HUES48 (cell line): ENCODE measurements at regions not wholly inside any gene's neighbourhood (a gene's known extent, or its start where the extent isn't known, plus 50 kb on each side); places are given as distances from the start of the nearest gene placed in this dataset.

Experiments used
- H3K27ac ChIP-seq: one replicate; pipeline ENCODE4 v1.7.0; 2013; ENCODE audit warnings: low read depth, low read length, inconsistent platforms
- H3K27me3 ChIP-seq: 2 replicates; pipeline ENCODE4 v1.6.1; 2013; ENCODE audit warnings: mild to moderate bottlenecking, low read length; ENCODE audit not compliant: control insufficient read depth, insufficient read depth
- H3K36me3 ChIP-seq: 2 replicates; pipeline ENCODE4 v1.6.1; 2013; ENCODE audit warnings: low read length; ENCODE audit not compliant: control insufficient read depth, insufficient read depth
- H3K4me1 ChIP-seq: 2 replicates; pipeline ENCODE4 v1.6.1; 2013; ENCODE audit warnings: mild to moderate bottlenecking, low read length; ENCODE audit not compliant: control insufficient read depth, insufficient read depth
- H3K4me3 ChIP-seq: 2 replicates; pipeline ENCODE4 v1.5.1; 2013; ENCODE audit warnings: mild to moderate bottlenecking, low read depth, low read length
- H3K9ac ChIP-seq: 2 replicates; pipeline ENCODE4 v1.6.1; 2013; ENCODE audit warnings: mild to moderate bottlenecking, low read depth, low read length, moderate library complexity
- H3K9me3 ChIP-seq: 2 replicates; pipeline ENCODE4 v1.6.1; 2013; ENCODE audit warnings: low read length; ENCODE audit not compliant: control insufficient read depth, insufficient read depth

DNA sequence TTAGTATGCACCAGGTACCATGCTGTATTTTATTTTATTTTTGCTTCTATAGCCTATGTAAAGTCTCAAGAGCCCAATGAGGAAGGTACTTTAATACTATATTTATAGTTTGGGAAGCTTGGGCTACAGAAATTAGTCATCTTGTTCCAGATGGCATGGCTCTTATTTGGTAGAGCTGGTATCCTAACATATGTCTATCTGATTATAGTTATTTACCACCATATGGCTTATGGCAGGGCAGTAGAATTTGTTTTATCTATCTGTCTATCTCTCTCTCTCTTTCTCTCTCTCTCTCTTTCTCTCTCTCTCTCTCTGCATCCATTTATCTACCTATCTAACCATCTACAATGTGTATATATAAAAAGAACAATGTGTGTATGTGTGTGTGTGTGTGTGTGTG lies 1293.7 kb upstream of the SLC39A10 start:
- H3K9me3 ChIP-seq, result no peaks in the 10 kb centered on the region; the same call in 1 of the 2 replicates
- H3K27me3 ChIP-seq, result no peaks in the 10 kb centered on the region
- no peak overlapping the region for H3K9ac ChIP-seq
- no peak overlapping the region for H3K27ac ChIP-seq
- H3K4me1 ChIP-seq, result no peaks in the 10 kb centered on the region
- no peaks in the 10 kb centered on the region for H3K36me3 ChIP-seq
- H3K4me3 ChIP-seq, result no peak overlapping the region

DNA sequence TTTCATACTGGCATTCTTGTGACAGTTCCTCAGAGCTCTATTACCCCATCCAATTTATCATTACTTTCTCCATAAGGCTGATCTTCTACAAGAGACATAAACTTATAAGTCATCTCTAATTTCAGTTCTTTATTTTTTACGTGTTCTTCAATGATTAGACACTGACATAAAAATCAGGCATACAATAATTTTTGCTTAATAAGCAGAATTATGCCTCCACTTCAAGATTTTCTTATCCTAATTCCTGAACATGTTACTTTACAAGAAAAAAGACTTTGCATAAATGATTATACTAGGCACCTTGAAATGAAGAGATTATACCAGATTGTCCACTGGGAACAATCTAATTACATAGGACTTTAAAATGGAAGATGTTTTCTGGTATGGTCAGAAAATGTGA lies 1304.5 kb upstream of the SLC39A10 start:
- H3K4me1 ChIP-seq, result no peaks in the 10 kb centered on the region
- no peaks in the 10 kb centered on the region for H3K9me3 ChIP-seq
- H3K9ac ChIP-seq, result no peak overlapping the region
- no peak overlapping the region for H3K4me3 ChIP-seq
- no peaks in the 10 kb centered on the region for H3K27me3 ChIP-seq
- no peaks in the 10 kb centered on the region for H3K36me3 ChIP-seq
- H3K27ac ChIP-seq, result no peak overlapping the region

DNA sequence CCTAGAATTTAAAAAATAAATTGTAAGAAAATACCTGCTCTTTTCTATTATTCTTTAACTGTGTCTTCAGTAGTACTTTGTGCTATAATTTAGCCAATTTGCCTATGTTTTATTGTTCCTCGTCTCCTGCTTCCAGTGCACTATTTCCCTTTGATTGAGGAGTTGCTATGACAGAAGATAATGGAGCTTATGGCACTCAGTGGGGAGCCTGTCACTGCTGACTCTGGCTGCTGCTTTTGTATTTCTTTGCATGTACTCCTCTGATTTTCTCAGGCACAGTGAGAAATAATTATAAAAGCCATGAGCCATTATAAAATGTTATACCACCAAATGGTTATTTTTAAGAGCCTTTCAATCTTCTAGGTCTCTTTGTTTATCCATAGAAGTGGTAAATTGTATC lies 1310.8 kb upstream of the SLC39A10 start:
- H3K9me3 ChIP-seq, result no peaks in the 10 kb centered on the region
- H3K4me1 ChIP-seq, result no peaks in the 10 kb centered on the region
- H3K4me3 ChIP-seq, result no peak overlapping the region
- H3K27ac ChIP-seq, result no peak overlapping the region
- H3K36me3 ChIP-seq, result no peaks in the 10 kb centered on the region
- H3K9ac ChIP-seq, result no peak overlapping the region
- H3K27me3 ChIP-seq, result no peaks in the 10 kb centered on the region

DNA sequence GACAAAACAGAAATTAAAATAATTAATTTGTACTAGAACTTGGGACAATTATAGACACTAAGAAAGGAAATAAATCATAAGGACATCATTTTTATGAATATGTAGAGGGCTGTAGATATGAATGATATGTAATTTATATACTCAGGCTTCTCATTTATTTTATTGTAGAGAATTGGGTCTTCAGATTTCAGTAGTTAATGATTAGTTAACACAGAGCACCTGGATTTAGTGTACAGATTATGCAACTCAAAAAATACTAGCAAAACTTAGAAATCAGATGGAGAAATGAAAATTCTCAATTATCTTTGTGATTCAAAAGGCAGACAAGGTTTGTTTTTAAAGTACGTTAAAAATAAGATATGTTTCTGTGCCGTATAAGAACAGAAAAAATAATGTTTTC lies 1311.7 kb upstream of the SLC39A10 start:
- H3K9me3 ChIP-seq, result no peaks in the 10 kb centered on the region
- H3K9ac ChIP-seq, result no peak overlapping the region
- H3K27ac ChIP-seq, result no peak overlapping the region
- no peaks in the 10 kb centered on the region for H3K36me3 ChIP-seq
- no peaks in the 10 kb centered on the region for H3K4me1 ChIP-seq
- no peaks in the 10 kb centered on the region for H3K27me3 ChIP-seq
- H3K4me3 ChIP-seq, result no peak overlapping the region

DNA sequence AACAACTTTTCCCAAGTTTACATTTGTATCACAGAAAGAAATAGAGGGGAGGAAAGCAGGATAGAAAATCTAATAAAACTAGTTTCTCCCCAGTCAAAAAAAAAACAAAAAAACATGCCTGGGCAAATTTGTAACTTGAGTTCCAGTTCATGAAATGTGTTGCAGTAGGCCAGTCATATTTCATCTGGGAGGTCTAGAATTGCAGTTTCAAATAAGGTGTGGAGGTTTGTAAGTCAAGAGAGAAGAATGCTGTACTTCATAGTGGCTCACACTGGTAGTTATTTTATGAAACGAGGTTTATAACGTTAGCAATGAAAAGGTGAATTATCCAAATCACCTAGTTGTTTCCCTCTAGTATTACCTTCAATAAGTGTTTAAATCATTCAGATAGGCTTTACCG lies 1313.9 kb upstream of the SLC39A10 start:
- no peaks in the 10 kb centered on the region for H3K36me3 ChIP-seq
- no peaks in the 10 kb centered on the region for H3K9me3 ChIP-seq
- no peak overlapping the region for H3K4me3 ChIP-seq
- no peaks in the 10 kb centered on the region for H3K4me1 ChIP-seq
- H3K27ac ChIP-seq, result no peak overlapping the region
- no peaks in the 10 kb centered on the region for H3K27me3 ChIP-seq
- no peak overlapping the region for H3K9ac ChIP-seq

DNA sequence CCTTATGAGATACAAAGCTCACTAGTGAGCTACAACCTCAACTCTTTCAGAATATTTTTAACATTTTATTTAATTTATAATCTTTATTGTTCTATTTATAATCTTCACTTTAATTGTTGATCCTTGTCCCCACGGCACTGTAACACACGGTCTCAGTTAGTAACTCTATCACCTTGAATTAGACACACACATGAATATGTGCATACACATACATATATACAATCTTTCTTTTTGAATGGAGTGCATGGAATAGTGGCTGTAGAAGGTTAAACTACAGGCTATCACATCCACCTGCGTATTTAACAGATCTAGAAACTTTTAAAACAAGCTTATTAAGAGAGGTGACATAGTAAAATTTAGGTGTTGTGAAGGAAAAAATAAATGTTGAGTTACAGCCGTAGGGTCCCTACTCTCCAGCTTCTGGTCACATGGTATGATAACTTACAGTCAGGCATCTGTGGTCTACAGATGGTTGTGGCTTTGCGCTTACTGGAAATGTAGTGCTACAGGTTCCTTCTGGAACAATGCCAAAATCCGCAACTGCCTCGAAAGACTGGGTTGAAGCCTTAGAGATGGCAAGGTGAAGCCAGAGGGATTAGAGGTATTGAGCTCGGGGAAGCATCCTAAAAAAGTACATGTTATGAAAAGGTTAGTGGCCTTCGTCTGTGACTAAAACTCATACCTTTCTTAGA lies 1324.1 kb upstream of the SLC39A10 start:
- Histone ChIP-seq H3K27me3 (no peaks in the 10 kb centered on the region), H3K9ac (no peak overlapping the region), H3K9me3 (no peaks in the 10 kb centered on the region; the same call in 1 of the 2 replicates), H3K4me3 (no peak overlapping the region), H3K4me1 (no peaks in the 10 kb centered on the region), H3K27ac (no peak overlapping the region), H3K36me3 (no peaks in the 10 kb centered on the region)

DNA sequence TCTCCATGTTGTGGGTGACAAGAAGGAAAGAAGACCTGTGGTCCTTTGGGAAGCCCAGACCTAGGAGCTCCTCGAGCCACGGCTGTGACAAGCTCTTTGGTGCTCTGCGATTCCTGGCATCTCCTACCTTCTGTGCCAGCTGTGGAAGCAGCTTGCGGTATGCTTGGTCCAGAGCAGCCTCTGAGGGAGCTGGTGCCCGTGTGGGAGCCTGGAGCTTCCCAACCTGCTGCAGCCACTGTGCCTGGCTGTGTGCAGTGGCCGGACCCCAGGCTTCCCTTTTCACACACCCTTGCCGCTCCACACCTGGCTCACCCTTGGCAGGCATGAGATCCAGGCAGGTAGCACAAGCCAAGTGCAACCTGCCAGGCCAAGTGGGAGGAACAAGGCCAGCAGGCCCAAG lies 1328.6 kb upstream of the SLC39A10 start:
- no peaks in the 10 kb centered on the region; the same call in none of the 2 replicates for H3K9me3 ChIP-seq
- H3K27me3 ChIP-seq, result no peaks in the 10 kb centered on the region
- no peak overlapping the region for H3K27ac ChIP-seq
- H3K36me3 ChIP-seq, result no peaks in the 10 kb centered on the region
- H3K4me3 ChIP-seq, result no peak overlapping the region
- H3K9ac ChIP-seq, result no peak overlapping the region
- H3K4me1 ChIP-seq, result no peaks in the 10 kb centered on the region

DNA sequence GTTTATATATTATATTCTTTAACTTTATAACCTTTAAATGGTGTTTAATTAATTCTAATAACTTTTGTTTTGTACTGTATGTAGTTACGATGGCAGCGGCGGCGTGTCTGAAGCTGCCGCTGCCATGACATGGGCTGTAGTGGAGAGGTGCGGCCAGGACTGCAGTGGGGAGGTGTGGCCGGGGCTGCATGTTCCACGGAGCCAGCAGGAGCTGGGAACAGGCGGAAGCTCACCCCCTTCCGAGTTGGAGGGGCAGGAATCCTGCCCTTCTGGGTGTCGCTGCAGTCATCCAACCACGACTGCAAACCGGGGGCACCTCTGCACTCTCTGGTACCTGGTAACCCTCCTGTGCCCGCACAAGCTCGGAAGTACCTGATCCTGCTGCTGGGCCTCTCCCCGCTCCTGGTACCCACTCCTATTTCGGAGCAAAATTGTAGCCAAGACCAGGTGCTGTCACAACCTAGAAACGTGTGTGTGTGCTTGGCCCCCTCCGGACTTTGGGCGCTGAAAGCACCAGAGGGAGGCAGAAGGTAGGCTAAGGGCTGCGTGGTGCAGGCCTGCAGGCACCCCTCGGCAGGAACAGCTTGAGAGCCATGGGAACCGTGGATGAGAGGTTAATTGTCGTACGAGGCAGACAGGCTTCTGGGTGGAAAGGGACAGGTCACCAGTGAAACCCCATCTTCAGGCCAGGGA lies 1329.7 kb upstream of the SLC39A10 start:
- no peak overlapping the region for H3K9ac ChIP-seq
- H3K9me3 ChIP-seq, result no peaks in the 10 kb centered on the region; the same call in none of the 2 replicates
- H3K36me3 ChIP-seq, result no peaks in the 10 kb centered on the region
- no peak overlapping the region for H3K4me3 ChIP-seq
- H3K27me3 ChIP-seq, result no peaks in the 10 kb centered on the region
- no peak overlapping the region for H3K27ac ChIP-seq
- no peaks in the 10 kb centered on the region for H3K4me1 ChIP-seq

DNA sequence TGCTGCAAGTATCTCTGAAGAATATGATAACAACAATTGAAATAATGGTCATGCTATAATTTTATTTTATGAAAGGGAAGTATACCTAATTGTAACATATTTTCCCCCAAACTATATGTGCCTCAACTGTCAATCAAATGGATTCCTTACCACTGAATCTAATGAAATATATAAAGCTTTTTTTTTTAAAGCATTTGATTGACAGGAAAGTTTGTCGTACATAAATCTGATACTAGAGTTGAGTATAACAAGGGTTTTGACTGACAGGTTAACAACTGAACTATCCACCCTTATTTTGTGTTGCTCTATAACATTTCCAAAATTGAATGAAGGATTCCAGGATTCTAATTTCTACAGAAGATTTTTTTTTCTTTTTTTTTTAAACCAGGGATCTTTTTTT lies 1333.3 kb upstream of the SLC39A10 start:
- H3K27me3 ChIP-seq, result no peaks in the 10 kb centered on the region
- H3K9me3 ChIP-seq, result no peaks in the 10 kb centered on the region; the same call in none of the 2 replicates
- H3K9ac ChIP-seq, result no peak overlapping the region
- no peaks in the 10 kb centered on the region for H3K4me1 ChIP-seq
- no peaks in the 10 kb centered on the region for H3K36me3 ChIP-seq
- no peak overlapping the region for H3K4me3 ChIP-seq
- H3K27ac ChIP-seq, result no peak overlapping the region

DNA sequence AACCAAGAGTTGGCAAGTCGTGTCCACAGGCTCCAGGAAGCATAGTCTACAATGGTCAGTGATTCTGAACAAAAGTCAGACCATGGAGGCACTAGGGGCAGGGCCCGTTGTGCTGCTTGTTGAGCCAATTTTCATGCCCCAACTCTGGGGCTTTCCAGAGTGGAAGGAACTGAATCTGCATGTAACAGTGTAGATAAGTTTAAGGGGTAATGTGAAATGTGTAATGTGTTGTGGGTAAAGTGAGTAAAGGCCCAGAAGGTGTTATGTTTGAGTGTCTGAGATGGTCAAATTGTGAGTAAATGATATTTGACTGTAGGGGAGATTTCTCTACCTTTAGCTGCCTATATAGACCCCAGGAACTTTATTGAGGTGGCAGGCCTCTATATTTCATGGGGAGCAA lies 1336.5 kb upstream of the SLC39A10 start:
- no peaks in the 10 kb centered on the region for H3K4me1 ChIP-seq
- H3K4me3 ChIP-seq, result no peak overlapping the region
- H3K9ac ChIP-seq, result no peak overlapping the region
- no peak overlapping the region for H3K27ac ChIP-seq
- no peaks in the 10 kb centered on the region for H3K27me3 ChIP-seq
- H3K36me3 ChIP-seq, result no peaks in the 10 kb centered on the region
- H3K9me3 ChIP-seq, result no peaks in the 10 kb centered on the region

DNA sequence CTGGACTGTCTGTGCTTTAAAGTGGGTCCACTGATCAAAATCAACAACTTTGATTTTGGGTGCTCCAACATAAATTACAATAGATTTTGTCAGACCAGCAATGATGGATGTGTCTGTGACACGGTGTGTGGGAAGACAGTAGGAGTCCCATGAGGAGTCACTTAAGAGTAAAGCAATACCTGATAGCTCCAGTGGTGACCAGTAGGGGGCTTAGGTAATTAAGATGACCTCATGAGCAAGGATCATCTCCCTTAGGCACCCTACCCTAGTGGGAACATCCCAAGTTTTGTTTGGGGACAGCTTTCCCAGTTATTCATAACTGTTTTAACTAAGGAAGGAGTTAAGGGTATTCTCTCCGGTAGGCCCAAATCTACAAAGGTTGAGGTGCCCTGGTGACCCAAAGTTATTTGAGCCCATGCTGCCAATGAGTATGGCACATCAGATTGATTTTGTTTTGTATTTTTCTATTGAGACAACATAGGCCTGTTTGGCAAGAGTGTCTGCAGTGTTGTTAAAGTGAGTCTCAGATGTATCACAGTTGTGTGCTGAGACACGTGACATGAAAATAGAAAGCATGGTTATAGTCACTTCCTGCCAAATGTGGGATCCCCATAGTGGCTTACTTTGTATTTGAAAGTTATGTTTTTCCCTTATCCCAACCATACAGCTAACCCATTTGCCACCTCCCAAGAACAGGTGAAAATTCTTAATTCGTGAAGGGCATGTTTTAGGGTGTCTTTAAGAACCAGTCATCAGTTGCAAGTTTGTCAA lies 1337.6 kb upstream of the SLC39A10 start:
- no peak overlapping the region for H3K27ac ChIP-seq

More for the DNA sequence above, 1337.6 kb upstream of the SLC39A10 start:
- H3K4me3 ChIP-seq, result no peak overlapping the region
- no peaks in the 10 kb centered on the region for H3K4me1 ChIP-seq
- H3K9me3 ChIP-seq, result no peaks in the 10 kb centered on the region
- H3K36me3 ChIP-seq, result no peaks in the 10 kb centered on the region
- H3K9ac ChIP-seq, result no peak overlapping the region
- no peaks in the 10 kb centered on the region for H3K27me3 ChIP-seq
